LNCaP clone FGC (cell line): ENCODE measurements at regions not wholly inside any gene's neighbourhood (a gene's known extent, or its start where the extent isn't known, plus 50 kb on each side); places are given as distances from the start of the nearest gene placed in this dataset.

ENCODE experiments used
- DNase-seq: peaks from one replicate; pipeline ENCODE4 v3.0.0-alpha.2; 2011; ENCODE audit warnings: low read depth
- H3K4me3 ChIP-seq: 2 replicates; pipeline ENCODE4 v1.5.1; 2011; ENCODE audit warnings: mild to moderate bottlenecking, low read depth, low read length, control low read depth
- CTCF ChIP-seq: IDR thresholded peaks from 2 replicates; pipeline ENCODE4 v1.5.1; 2012; ENCODE audit warnings: mild to moderate bottlenecking; ENCODE audit not compliant: control insufficient read depth, insufficient read depth; ENCODE audit errors: extremely low read depth

GRCh38 chr1:239700667-239701066 is 314.3 kb downstream of the CHRM3 start:
- no peak for TF ChIP-seq CTCF
- no peak for DNase-seq
- no peak overlapping the region for H3K4me3 ChIP-seq

- no peak for TF ChIP-seq CTCF
These were observed 316.7 kb downstream of the CHRM3 start for GRCh38 chr1:239703075-239703474.

GRCh38 chr1:239706245-239706892 is 320.0 kb downstream of the CHRM3 start:
- no peak overlapping the region for H3K4me3 ChIP-seq
- DNase-seq: no peak
- no peak for TF ChIP-seq CTCF

More at GRCh38 chr1:239703075-239703474, 316.7 kb downstream of the CHRM3 start:
- no peak for DNase-seq
- H3K4me3 ChIP-seq: no peak overlapping the region

GRCh38 chr1:239707615-239708014 is 321.2 kb downstream of the CHRM3 start:
- no peak for DNase-seq
- no peak overlapping the region for H3K4me3 ChIP-seq
- no peak for TF ChIP-seq CTCF

GRCh38 chr1:239708622-239709021 is 322.3 kb downstream of the CHRM3 start:
- no peak for DNase-seq
- no peak overlapping the region for H3K4me3 ChIP-seq
- TF ChIP-seq CTCF: no peak

GRCh38 chr1:239711768-239712167 is 325.4 kb downstream of the CHRM3 start:
- TF ChIP-seq CTCF: no peak
- no peak overlapping the region for H3K4me3 ChIP-seq
- DNase-seq: no peak

GRCh38 chr1:239717097-239717917 is 330.9 kb downstream of the CHRM3 start:
- TF ChIP-seq CTCF: no peak
- H3K4me3 ChIP-seq: no peak overlapping the region
- DNase-seq: peak; percentile 71
